Mesendoderm (in vitro differentiated cells): ENCODE measurements at regions not wholly inside any gene's neighbourhood (a gene's known extent, or its start where the extent isn't known, plus 50 kb on each side); places are given as distances from the start of the nearest gene placed in this dataset.
"Not testable (repeated sequence)": the region's sequence is repeated elsewhere in the genome, so short reads cannot be mapped to it uniquely, and the experiment has no call there.

ENCODE experiments used
- DNase-seq: peaks from one replicate; pipeline ENCODE4 v3.0.0; 2013
- H2AK5ac ChIP-seq: 2 replicates; pipeline ENCODE4 v1.6.1; 2013; ENCODE audit warnings: low read length, inconsistent platforms
- H2BK120ac ChIP-seq: 2 replicates; pipeline ENCODE4 v1.6.1; 2013; ENCODE audit warnings: low read depth, mild to moderate bottlenecking, low read length, moderate library complexity, mixed read lengths
- H2BK15ac ChIP-seq: replicated peaks from 2 replicates; pipeline ENCODE4 v1.6.1; 2013; ENCODE audit warnings: low read depth, mild to moderate bottlenecking, moderate library complexity
- H2BK5ac ChIP-seq: 2 replicates; pipeline ENCODE4 v1.6.1; 2013; ENCODE audit warnings: low read length, inconsistent platforms
- H3K18ac ChIP-seq: 2 replicates; pipeline ENCODE4 v1.6.1; 2013; ENCODE audit warnings: mild to moderate bottlenecking, low read length, mixed read lengths
- H3K23ac ChIP-seq: one replicate; pipeline ENCODE4 v1.6.1; 2013; ENCODE audit warnings: low read length
- H3K27ac ChIP-seq: 2 replicates; pipeline ENCODE4 v1.5.1; 2013; ENCODE audit warnings: low read depth, mild to moderate bottlenecking, inconsistent platforms, low read length, moderate library complexity
- H3K27me3 ChIP-seq: 2 replicates; pipeline ENCODE4 v1.6.1; 2013; ENCODE audit warnings: low read length, control low read depth, mild to moderate bottlenecking, inconsistent platforms; ENCODE audit not compliant: insufficient read depth, poor library complexity
- H3K36me3 ChIP-seq: 2 replicates; pipeline ENCODE4 v1.6.1; 2013; ENCODE audit warnings: low read length, inconsistent platforms; ENCODE audit not compliant: control insufficient read depth, insufficient read depth
- H3K4ac ChIP-seq: one replicate; pipeline ENCODE4 v1.6.1; 2013; ENCODE audit warnings: low read depth, mild to moderate bottlenecking, low read length, moderate library complexity
- H3K4me1 ChIP-seq: 2 replicates; pipeline ENCODE4 v1.6.1; 2013; ENCODE audit warnings: low read depth, low read length, inconsistent platforms; ENCODE audit not compliant: control insufficient read depth
- H3K4me2 ChIP-seq: 2 replicates; pipeline ENCODE4 v1.6.1; 2013; ENCODE audit warnings: low read length
- H3K4me3 ChIP-seq: 2 replicates; pipeline ENCODE4 v1.5.1; 2013; ENCODE audit warnings: mild to moderate bottlenecking, low read length
- H3K56ac ChIP-seq: one replicate; pipeline ENCODE4 v1.6.1; 2013; ENCODE audit warnings: low read length
- H3K79me1 ChIP-seq: 2 replicates; pipeline ENCODE4 v1.6.1; 2013; ENCODE audit warnings: low read length, inconsistent platforms
- H3K79me2 ChIP-seq: 2 replicates; pipeline ENCODE4 v1.6.1; 2013; ENCODE audit warnings: mild to moderate bottlenecking, low read length; ENCODE audit not compliant: control insufficient read depth, insufficient read depth
- H3K9ac ChIP-seq: 2 replicates; pipeline ENCODE4 v1.6.1; 2013; ENCODE audit warnings: low read length, inconsistent platforms
- H4K5ac ChIP-seq: one replicate; pipeline ENCODE4 v1.6.1; 2013; ENCODE audit warnings: low read length
- H4K8ac ChIP-seq: one replicate; pipeline ENCODE4 v1.6.1; 2013; ENCODE audit warnings: low read depth, mild to moderate bottlenecking, control low read depth, low read length, moderate library complexity
- WGBS: extraction: QIAGEN DNeasy Blood & Tissue Kit; methylation state at CpG from one replicate; pipeline ENCODE4 v1.1.7; 2013; ENCODE audit warnings: low lambda C conversion rate, missing lambda C conversion rate; ENCODE audit not compliant: insufficient coverage; ENCODE audit errors: extremely low coverage; 5-methylcytosine and 5-hydroxymethylcytosine counted together

DNA sequence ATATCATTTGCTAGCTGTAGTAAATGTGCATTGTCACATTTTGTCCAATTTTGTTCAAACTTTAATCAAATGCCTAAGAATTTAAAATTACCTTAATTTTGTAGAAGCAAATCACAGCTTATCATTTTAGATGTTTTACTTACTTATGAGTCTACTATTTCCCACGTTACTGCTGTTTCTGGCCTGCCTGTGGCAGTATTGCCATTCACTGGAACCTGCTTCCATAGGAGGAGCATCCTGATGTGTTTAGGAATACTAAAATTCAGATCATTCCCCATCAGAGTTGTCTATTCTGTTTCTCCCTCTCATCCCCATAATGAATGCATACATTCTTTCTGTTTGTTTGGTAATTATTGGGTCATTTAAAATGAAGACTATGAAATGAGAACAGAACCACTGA, 119.5 kb upstream of the SNRPN start:
- no peak for DNase-seq
- Histone ChIP-seq H3K23ac (no peak overlapping the region), H2BK5ac (no peak overlapping the region), H3K27ac (no peak overlapping the region), H3K4me1 (no peaks in the 10 kb centered on the region), H4K8ac (no peak overlapping the region), H3K27me3 (no peaks in the 10 kb centered on the region), H3K36me3 (no peaks in the 10 kb centered on the region), H3K4ac (no peak overlapping the region), H4K5ac (no peak overlapping the region), H2BK120ac (no peak overlapping the region), H3K4me3 (no peak overlapping the region), H3K4me2 (no peak overlapping the region), H2BK15ac (no peak overlapping the region), H3K56ac (no peak overlapping the region), H3K18ac (no peak overlapping the region), H2AK5ac (no peak overlapping the region), H3K79me2 (no peaks in the 10 kb centered on the region), H3K9ac (no peak overlapping the region), H3K79me1 (no peaks in the 10 kb centered on the region)
- no CpG with 5 or more reads among the region's 1 CpG for WGBS

DNA sequence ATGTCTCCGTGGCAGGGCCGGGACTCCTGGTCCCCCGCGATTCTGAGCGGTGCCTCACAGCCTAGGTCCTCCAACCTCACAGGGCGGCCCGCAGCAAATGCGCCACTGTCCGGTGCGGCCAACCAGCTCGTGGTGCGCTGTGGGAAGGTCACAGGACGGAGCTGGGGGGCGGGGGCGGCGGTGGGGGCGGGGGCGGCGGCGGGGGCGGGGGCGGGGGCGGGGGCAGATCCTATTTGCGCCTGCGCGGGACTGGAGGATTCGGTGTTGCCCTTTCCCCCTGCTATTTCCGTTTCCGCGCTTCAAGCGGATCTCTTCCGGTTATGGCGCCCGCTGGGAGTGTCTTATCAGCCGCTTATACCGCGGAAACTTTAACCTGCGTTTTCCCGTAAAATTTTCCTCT, 106.7 kb upstream of the SNRPN start:
- no peaks in the 10 kb centered on the region for H3K36me3 ChIP-seq
- peak overlapping the region; percentile 49 for H3K9ac ChIP-seq
- H3K27me3 ChIP-seq: no peaks in the 10 kb centered on the region
- H3K79me2 ChIP-seq: no peaks in the 10 kb centered on the region
- no peak overlapping the region for H3K4ac ChIP-seq
- H3K27ac ChIP-seq: peak overlapping the region; percentile 77
- no peak overlapping the region for H4K8ac ChIP-seq
- peak; percentile 78 for DNase-seq
- no peak overlapping the region for H2BK15ac ChIP-seq
- no peak overlapping the region for H3K18ac ChIP-seq
- no peak overlapping the region for H2BK5ac ChIP-seq
- no peak overlapping the region for H3K4me3 ChIP-seq
- H3K79me1 ChIP-seq: no peaks in the 10 kb centered on the region
- no peak overlapping the region for H2AK5ac ChIP-seq
- WGBS: no CpG with 5 or more reads among the region's 39 CpGs
- no peak overlapping the region for H2BK120ac ChIP-seq
- H3K4me1 ChIP-seq: no peaks in the 10 kb centered on the region
- no peak overlapping the region for H3K23ac ChIP-seq
- H4K5ac ChIP-seq: no peak overlapping the region
- no peak overlapping the region for H3K4me2 ChIP-seq
- H3K56ac ChIP-seq: peak overlapping the region; percentile 54

DNA sequence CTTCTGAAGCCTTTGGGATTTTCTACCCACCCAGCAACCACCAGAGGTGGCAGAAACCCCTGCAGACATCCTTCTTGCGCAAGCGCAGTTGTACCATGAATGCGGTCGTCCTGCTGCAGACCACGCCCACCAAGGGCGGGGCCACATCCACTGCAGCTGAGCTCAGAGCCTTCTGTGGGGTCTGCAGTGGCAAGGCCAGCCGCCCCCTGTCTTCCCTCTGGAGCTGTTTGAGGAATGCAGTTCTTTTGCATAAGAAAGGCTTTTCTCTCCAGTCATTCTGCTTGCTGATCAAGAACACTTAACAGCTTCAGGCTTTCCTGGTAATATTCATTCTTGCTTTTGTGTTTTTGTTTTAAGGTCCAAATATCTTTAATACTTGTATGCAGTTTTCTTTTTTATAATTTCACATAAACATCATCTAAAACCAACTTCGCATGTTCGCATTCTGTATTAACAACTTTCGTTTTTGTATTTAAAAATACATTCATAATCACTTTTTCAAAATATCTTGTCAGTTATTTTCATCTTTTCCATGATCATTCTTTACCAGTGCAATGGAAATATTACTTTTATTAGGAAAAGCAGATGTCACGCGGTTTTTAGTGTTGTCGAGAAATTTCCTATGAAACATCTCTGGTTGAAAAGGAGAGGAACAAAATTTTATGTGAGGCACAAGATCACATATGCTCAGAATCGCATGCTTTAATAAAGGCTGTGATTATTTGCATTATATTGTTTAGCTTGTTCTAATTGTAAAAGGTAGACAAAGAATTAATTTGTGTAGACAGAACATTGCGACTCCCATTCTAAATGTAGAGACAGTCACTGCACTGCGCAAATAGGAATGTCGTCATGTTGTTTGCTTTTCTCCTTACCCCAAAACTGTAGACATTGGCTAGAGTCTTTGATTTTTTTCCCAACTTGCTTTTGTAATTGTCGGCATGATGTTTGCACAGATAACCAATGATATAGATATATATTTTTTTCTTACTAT, 98.1 kb upstream of the SNRPN start:
- H3K79me1 ChIP-seq: no peaks in the 10 kb centered on the region
- H2BK5ac ChIP-seq: no peak overlapping the region
- H3K23ac ChIP-seq: no peak overlapping the region
- no peak overlapping the region for H4K5ac ChIP-seq
- 92% methylated on average over 3 of the region's 18 CpGs for WGBS
- H2AK5ac ChIP-seq: no peak overlapping the region
- no peak overlapping the region for H3K4me2 ChIP-seq
- no peaks in the 10 kb centered on the region for H3K27me3 ChIP-seq
- H3K79me2 ChIP-seq: no peaks in the 10 kb centered on the region
- H3K9ac ChIP-seq: peak overlapping the region; percentile 44
- no peak overlapping the region for H4K8ac ChIP-seq
- no peaks in the 10 kb centered on the region for H3K36me3 ChIP-seq
- no peak overlapping the region for H3K18ac ChIP-seq
- peak overlapping the region; percentile 36 for H3K56ac ChIP-seq
- H3K4me1 ChIP-seq: no peaks in the 10 kb centered on the region
- no peak overlapping the region for H3K4me3 ChIP-seq
- H2BK120ac ChIP-seq: no peak overlapping the region
- peak; percentile 99 for DNase-seq
- no peak overlapping the region for H3K27ac ChIP-seq
- no peak overlapping the region for H3K4ac ChIP-seq
- no peak overlapping the region for H2BK15ac ChIP-seq

DNA sequence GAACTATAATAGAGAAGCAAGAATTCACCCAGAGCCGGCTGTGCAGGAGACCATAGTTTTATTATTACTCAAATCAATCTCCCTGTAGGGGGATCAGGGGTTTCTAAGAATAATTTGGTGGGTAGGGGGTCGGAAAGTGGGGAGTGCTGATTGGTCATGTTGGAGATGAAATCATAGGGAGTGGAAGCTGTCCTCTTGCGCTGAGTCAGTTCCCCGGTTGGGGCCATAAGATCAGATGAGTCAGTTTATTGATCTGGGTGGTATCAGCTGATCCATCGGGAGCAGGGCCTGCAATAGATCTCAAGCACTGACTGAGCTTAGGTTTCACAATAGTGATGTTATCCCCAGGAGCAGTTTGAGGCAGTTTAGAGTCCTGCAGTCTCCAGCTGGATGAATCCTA, 97.0 kb upstream of the SNRPN start:
- no peak overlapping the region for H2BK15ac ChIP-seq
- H3K36me3 ChIP-seq: no peaks in the 10 kb centered on the region
- H3K79me2 ChIP-seq: no peaks in the 10 kb centered on the region
- H4K8ac ChIP-seq: no peak overlapping the region
- H4K5ac ChIP-seq: no peak overlapping the region
- peak; percentile 82 for DNase-seq
- H3K4me3 ChIP-seq: no peak overlapping the region
- no peak overlapping the region for H3K23ac ChIP-seq
- H3K27ac ChIP-seq: peak overlapping the region; percentile 60
- H3K4ac ChIP-seq: no peak overlapping the region
- no peaks in the 10 kb centered on the region for H3K79me1 ChIP-seq
- H2BK120ac ChIP-seq: peak overlapping the region; percentile 78
- no peaks in the 10 kb centered on the region for H3K4me1 ChIP-seq
- H3K18ac ChIP-seq: peak overlapping the region; percentile 94
- H2AK5ac ChIP-seq: no peak overlapping the region
- no peaks in the 10 kb centered on the region for H3K27me3 ChIP-seq
- H3K9ac ChIP-seq: peak overlapping the region; percentile 39
- WGBS: no CpG with 5 or more reads among the region's 5 CpGs
- no peak overlapping the region for H3K4me2 ChIP-seq
- H3K56ac ChIP-seq: peak overlapping the region; percentile 67
- H2BK5ac ChIP-seq: peak overlapping the region; percentile 54

DNA sequence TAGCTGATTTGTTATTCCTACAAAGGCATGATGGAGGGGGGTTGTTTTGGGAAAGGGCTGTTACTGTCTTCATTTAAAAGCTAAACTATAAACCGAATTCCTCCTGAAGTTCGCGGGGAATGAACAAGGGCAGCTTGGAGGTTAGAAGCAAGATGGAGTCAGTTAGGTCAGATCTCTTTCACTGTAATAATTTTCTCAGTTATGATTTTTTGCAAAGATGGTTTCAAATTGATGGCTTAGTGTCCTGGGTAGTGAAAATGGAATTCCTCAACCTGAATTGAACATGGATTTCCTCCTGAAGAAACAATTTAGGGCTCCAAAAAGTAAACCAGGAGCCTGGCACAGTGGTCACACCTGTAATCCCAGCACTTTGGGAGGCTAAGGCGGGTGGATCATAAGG, 96.6 kb upstream of the SNRPN start:
- Histone ChIP-seq H3K27ac (peak overlapping the region; percentile 60), H2BK120ac (peak overlapping the region; percentile 86), H3K4ac (peak overlapping the region; percentile 52), H3K9ac (peak overlapping the region; percentile 39), H3K56ac (peak overlapping the region; percentile 67), H3K18ac (peak overlapping the region; percentile 94), H2BK5ac (peak overlapping the region; percentile 54)
- not testable (repeated sequence) for H3K23ac ChIP-seq, H3K36me3 ChIP-seq, DNase-seq, H3K79me1 ChIP-seq, H3K79me2 ChIP-seq, H4K8ac ChIP-seq, H3K4me3 ChIP-seq, H2AK5ac ChIP-seq, H3K4me1 ChIP-seq, H4K5ac ChIP-seq, H2BK15ac ChIP-seq, H3K4me2 ChIP-seq, H3K27me3 ChIP-seq
- no CpG with 5 or more reads among the region's 4 CpGs for WGBS
